Stomach (tissue), 8 donors: ENCODE measurements at regions not wholly inside any gene's neighbourhood (a gene's known extent, or its start where the extent isn't known, plus 50 kb on each side); places are given as distances from the start of the nearest gene placed in this dataset.

ENCODE experiments used
- DNase-seq, 2 donors: peaks; one replicate each; pipeline versions ENCODE4 v3.0.0 to v3.0.0-alpha.2; 2013 to 2019
- H3K27ac ChIP-seq, 5 donors: fragments of 200-600 bp in 4 of 5; sonication (generic) in 4 of 5; one replicate each; pipeline ENCODE4 v1.5.1; 2013 to 2019; ENCODE audit warnings: mild to moderate bottlenecking in 1 of 5, moderate library complexity in 1 of 5
- H3K27me3 ChIP-seq, 3 donors: fragments of 200-600 bp; sonication (generic); one replicate each; pipeline ENCODE4 v1.5.1; 2017 to 2019; ENCODE audit warnings: mixed run types in 1 of 3
- H3K36me3 ChIP-seq, 4 donors: fragments of 200-600 bp; sonication (generic); 1 replicate in 3 of 4; 2 replicates in 1 of 4; pipeline ENCODE4 v1.5.1; 2016 to 2019
- H3K4me1 ChIP-seq, 4 donors: fragments of 200-600 bp; sonication (generic); one replicate each; pipeline ENCODE4 v1.5.1; 2016 to 2019
- H3K4me3 ChIP-seq, 4 donors: fragments of 200-600 bp; sonication (generic) in 3 of 4; one replicate each; pipeline ENCODE4 v1.5.1; 2016 to 2019; ENCODE audit warnings: mild to moderate bottlenecking in 1 of 4
- H3K9me3 ChIP-seq, 4 donors: fragments of 200-600 bp; sonication (generic); one replicate each; pipeline ENCODE4 v1.5.1; 2016 to 2019
- EP300 ChIP-seq: sonication (generic); formaldehyde crosslinking; IDR thresholded peaks from one replicate; pipeline ENCODE4 v1.6.1; 2017; ENCODE audit warnings: antibody characterized with exemption
- POLR2A ChIP-seq, 4 donors: fragments of 450-650 bp; IDR thresholded peaks; one replicate each; pipeline ENCODE4 v1.6.1; 2016; ENCODE audit warnings: antibody characterized with exemption in 4 of 4, control low read depth in 2 of 4, mild to moderate bottlenecking in 1 of 4, moderate library complexity in 1 of 4
- POLR2AphosphoS5 ChIP-seq, 3 donors: sonication (generic); formaldehyde crosslinking; IDR thresholded peaks; one replicate each; pipeline ENCODE4 v1.6.1; 2016; ENCODE audit warnings: antibody characterized with exemption in 3 of 3
- WGBS, 5 donors: extraction: QIAGEN DNeasy Blood & Tissue Kit in 3 of 5; methylation state at CpG; one replicate each; pipeline versions ENCODE4 v1.1.5 to v1.1.7; 2013 to 2018; 5-methylcytosine and 5-hydroxymethylcytosine counted together
- intact Hi-C: fragments of 100-400 bp; cut with DNase I; formaldehyde crosslinking; loops from one replicate; pipeline ENCODE4 v1.15.1; 2023; ENCODE audit warnings: low total_unique reads
- TF ChIP-seq, protein P1 (sequence below), 7 experiments: fragments of 450-650 bp in 4 of 7; fragments of 200-600 bp in 3 of 7; sonication (generic) in 3 of 7; IDR thresholded peaks; one replicate each; pipeline ENCODE4 v1.5.1; 2016 to 2019; ENCODE audit warnings: antibody characterized with exemption in 7 of 7, control low read depth in 2 of 7, mild to moderate bottlenecking in 1 of 7
- donor health status: healthy with polysubstance abuse.
- donor health status: Bipolar disorder and iron deficiency.
- donor health status: healthy.

DNA sequence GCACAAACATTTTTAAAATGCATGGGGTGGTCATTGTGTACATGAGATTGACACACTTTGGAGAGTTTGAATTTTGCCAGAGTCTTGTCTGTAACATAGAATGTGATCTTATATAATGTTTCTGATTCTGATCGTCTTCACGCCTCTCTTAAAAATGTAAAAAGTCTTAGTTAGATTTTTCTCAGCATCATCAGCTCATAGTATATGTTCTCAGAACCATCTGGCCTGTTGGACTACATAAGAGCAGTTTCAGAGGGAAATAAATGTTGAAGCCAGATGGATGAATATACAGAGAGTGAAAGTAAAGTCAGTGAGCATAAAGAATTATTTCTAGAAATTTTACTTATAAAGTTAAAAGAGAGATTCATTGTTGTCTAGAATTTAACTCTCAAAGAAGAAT is 789.9 kb upstream of the MIR17HG start:
- no peak for DNase-seq
- WGBS, 5 donors = 90 to 95% (median 91%) methylated on average over 2 of the region's 2 CpGs
- intact Hi-C loops = no loop called here

DNA sequence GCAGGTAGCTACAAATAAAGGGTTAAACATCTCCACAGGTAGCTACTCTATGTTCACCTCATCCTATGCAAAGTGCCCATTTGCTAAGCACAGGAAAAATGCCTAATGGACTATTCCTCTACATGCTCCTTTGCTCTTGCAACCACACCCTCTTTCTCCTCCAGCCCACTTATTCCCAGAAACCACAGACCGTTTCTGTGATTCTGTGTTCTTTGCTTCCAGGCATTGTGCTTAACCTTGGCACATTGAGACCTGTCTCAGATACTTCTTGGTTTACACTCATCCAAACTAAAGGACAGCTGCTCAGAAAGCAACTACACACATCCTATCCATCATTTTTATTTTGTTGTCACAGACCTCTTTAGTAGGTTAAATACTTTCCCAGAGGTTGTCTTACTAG is 785.0 kb upstream of the MIR17HG start:
- TF ChIP-seq EP300 = no peak
- TF ChIP-seq, protein P1, sequence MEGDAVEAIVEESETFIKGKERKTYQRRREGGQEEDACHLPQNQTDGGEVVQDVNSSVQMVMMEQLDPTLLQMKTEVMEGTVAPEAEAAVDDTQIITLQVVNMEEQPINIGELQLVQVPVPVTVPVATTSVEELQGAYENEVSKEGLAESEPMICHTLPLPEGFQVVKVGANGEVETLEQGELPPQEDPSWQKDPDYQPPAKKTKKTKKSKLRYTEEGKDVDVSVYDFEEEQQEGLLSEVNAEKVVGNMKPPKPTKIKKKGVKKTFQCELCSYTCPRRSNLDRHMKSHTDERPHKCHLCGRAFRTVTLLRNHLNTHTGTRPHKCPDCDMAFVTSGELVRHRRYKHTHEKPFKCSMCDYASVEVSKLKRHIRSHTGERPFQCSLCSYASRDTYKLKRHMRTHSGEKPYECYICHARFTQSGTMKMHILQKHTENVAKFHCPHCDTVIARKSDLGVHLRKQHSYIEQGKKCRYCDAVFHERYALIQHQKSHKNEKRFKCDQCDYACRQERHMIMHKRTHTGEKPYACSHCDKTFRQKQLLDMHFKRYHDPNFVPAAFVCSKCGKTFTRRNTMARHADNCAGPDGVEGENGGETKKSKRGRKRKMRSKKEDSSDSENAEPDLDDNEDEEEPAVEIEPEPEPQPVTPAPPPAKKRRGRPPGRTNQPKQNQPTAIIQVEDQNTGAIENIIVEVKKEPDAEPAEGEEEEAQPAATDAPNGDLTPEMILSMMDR (IDR thresholded peaks at IDR 0.05) = no peak
- no peak for TF ChIP-seq POLR2AphosphoS5 (IDR thresholded peaks at IDR 0.05)
- no peak for TF ChIP-seq POLR2A (IDR thresholded peaks at IDR 0.05)
- no peak overlapping the region for H3K27ac ChIP-seq
- peaks cover 0 to 11% (median 2%) of the 10 kb centered on the region in 4 donors for H3K9me3 ChIP-seq
- no peaks in the 10 kb centered on the region for H3K4me1 ChIP-seq
- no peak for DNase-seq
- 30 to 39% (median 34%) methylated on average over 1 of the region's 1 CpG for WGBS, 5 donors
- H3K4me3 ChIP-seq = no peak overlapping the region
- no peaks in the 10 kb centered on the region for H3K27me3 ChIP-seq
- intact Hi-C loops = no loop called here
- H3K36me3 ChIP-seq = no peaks in the 10 kb centered on the region

More for the DNA sequence above, 789.9 kb upstream of the MIR17HG start:
- Histone ChIP-seq H3K36me3 (no peaks in the 10 kb centered on the region), H3K27me3 (no peaks in the 10 kb centered on the region), H3K9me3 (no peaks in the 10 kb centered on the region), H3K27ac (no peak overlapping the region), H3K4me3 (no peak overlapping the region), H3K4me1 (no peaks in the 10 kb centered on the region)
- TF ChIP-seq, protein P1 (IDR thresholded peaks at IDR 0.05) = no peak
- TF ChIP-seq POLR2A (IDR thresholded peaks at IDR 0.05) = no peak
- no peak for TF ChIP-seq POLR2AphosphoS5 (IDR thresholded peaks at IDR 0.05)
- no peak for TF ChIP-seq EP300

DNA sequence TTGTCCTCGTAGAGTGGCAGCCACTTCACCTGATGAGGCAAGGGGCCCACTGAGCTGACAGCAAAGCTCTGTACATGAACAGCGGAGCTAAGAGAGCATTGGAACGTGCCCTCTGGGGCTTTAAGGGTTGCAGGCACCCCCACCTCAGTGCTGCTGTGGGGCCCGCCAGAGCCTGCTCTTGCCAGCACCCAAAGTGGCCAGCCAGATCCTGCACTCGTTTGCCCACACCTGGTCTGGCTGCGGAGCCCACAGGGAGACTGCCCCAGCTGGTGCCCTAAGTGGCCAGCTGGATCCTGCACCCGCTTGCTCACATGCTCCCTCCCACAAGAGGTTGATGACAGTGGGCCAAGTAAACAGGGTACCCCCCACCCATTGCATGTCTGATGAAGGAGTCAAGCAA is 783.4 kb upstream of the MIR17HG start:
- Histone ChIP-seq H3K27ac (no peak overlapping the region), H3K27me3 (no peaks in the 10 kb centered on the region), H3K9me3 (peaks cover 0 to 11% (median 2%) of the 10 kb centered on the region in 4 donors), H3K4me3 (no peak overlapping the region), H3K4me1 (no peaks in the 10 kb centered on the region), H3K36me3 (no peaks in the 10 kb centered on the region)
- WGBS, 5 donors = 81 to 94% (median 82%) methylated on average over 2 to 7 of the region's 7 CpGs
- intact Hi-C loops = no loop called here
- TF ChIP-seq POLR2AphosphoS5 (IDR thresholded peaks at IDR 0.05) = no peak
- TF ChIP-seq EP300 = no peak
- TF ChIP-seq, protein P1 (IDR thresholded peaks at IDR 0.05) = no peak
- no peak for TF ChIP-seq POLR2A (IDR thresholded peaks at IDR 0.05)
- DNase-seq = no peak

- Histone ChIP-seq H3K27ac (no peak overlapping the region), H3K36me3 (no peaks in the 10 kb centered on the region), H3K27me3 (no peaks in the 10 kb centered on the region), H3K9me3 (peaks cover 0 to 11% (median 2%) of the 10 kb centered on the region in 4 donors), H3K4me1 (no peaks in the 10 kb centered on the region), H3K4me3 (no peak overlapping the region)
- WGBS, 5 donors = 53 to 68% (median 61%) methylated on average over 1 of the region's 1 CpG
- intact Hi-C loops = no loop called here
- TF ChIP-seq POLR2A (IDR thresholded peaks at IDR 0.05) = no peak
- TF ChIP-seq POLR2AphosphoS5 (IDR thresholded peaks at IDR 0.05) = no peak
- no peak for TF ChIP-seq EP300
- TF ChIP-seq, protein P1 (IDR thresholded peaks at IDR 0.05) = no peak
- no peak for DNase-seq
Measured at GRCh38 chr13:90564566-90564965, 782.9 kb upstream of the MIR17HG start.
